Fibroblast of lung (primary cell): ENCODE measurements at regions not wholly inside any gene's neighbourhood (a gene's known extent, or its start where the extent isn't known, plus 50 kb on each side); places are given as distances from the start of the nearest gene placed in this dataset.

Source experiments
- DNase-seq, 2 donors: peaks; one replicate each; pipeline versions ENCODE4 v3.0.0 to v3.0.0-alpha.2; 2010; ENCODE audit warnings: low read depth in 2 of 2
- H2AFZ ChIP-seq: 2 replicates; pipeline ENCODE4 v1.5.1; 2012; ENCODE audit warnings: low read length, control low read depth, inconsistent platforms
- H3K27ac ChIP-seq: 2 replicates; pipeline ENCODE4 v1.5.1; 2011; ENCODE audit warnings: low read length, control low read depth; ENCODE audit not compliant: insufficient read depth
- H3K27me3 ChIP-seq: 2 replicates; pipeline ENCODE4 v1.5.1; 2011; ENCODE audit warnings: mild to moderate bottlenecking, low read length; ENCODE audit not compliant: control insufficient read depth, insufficient read depth
- H3K36me3 ChIP-seq: 2 replicates; pipeline ENCODE4 v1.5.1; 2011; ENCODE audit warnings: low read length; ENCODE audit not compliant: control insufficient read depth, insufficient read depth
- H3K4me1 ChIP-seq: 2 replicates; pipeline ENCODE4 v1.5.1; 2011; ENCODE audit warnings: low read length; ENCODE audit not compliant: control insufficient read depth, insufficient read depth; ENCODE audit errors: extremely low read depth
- H3K4me2 ChIP-seq: 2 replicates; pipeline ENCODE4 v1.5.1; 2011; ENCODE audit warnings: low read length, control low read depth; ENCODE audit not compliant: insufficient read depth; ENCODE audit errors: extremely low read depth
- H3K4me3 ChIP-seq, 4 experiments: fragments of 200-600 bp in 1 of 4; sonication (generic) in 1 of 4; replicated peaks in 1 of 4; 2 replicates each; pipeline ENCODE4 v1.5.1; 2011 to 2016; ENCODE audit warnings: low read length in 4 of 4, low read depth in 3 of 4, mild to moderate bottlenecking in 3 of 4, control low read depth in 2 of 4, inconsistent platforms in 1 of 4, mixed read lengths in 1 of 4; ENCODE audit not compliant: insufficient read depth in 1 of 4; ENCODE audit errors: control extremely low read depth in 1 of 4
- H3K79me2 ChIP-seq: 2 replicates; pipeline ENCODE4 v1.5.1; 2012; ENCODE audit warnings: mild to moderate bottlenecking, low read length, inconsistent platforms; ENCODE audit not compliant: control insufficient read depth, insufficient read depth
- H3K9ac ChIP-seq: 2 replicates; pipeline ENCODE4 v1.5.1; 2011; ENCODE audit warnings: mild to moderate bottlenecking, low read length, control low read depth; ENCODE audit not compliant: insufficient read depth
- H3K9me3 ChIP-seq: 2 replicates; pipeline ENCODE4 v1.5.1; 2012; ENCODE audit warnings: low read depth, low read length; ENCODE audit not compliant: control insufficient read depth, insufficient read depth
- H4K20me1 ChIP-seq: 2 replicates; pipeline ENCODE4 v1.5.1; 2011; ENCODE audit warnings: low read length; ENCODE audit not compliant: control insufficient read depth, insufficient read depth; ENCODE audit errors: extremely low read depth
- CTCF ChIP-seq, 2 donors: IDR thresholded peaks in 1 of 2; conservative IDR thresholded peaks in 1 of 2; 1 replicate in 1 of 2; 2 replicates in 1 of 2; pipeline ENCODE4 v1.5.1; 2011 to 2012; ENCODE audit warnings: low read length in 2 of 2, control low read depth in 1 of 2, inconsistent platforms in 1 of 2, low read depth in 1 of 2, mild to moderate bottlenecking in 1 of 2
- EZH2 ChIP-seq: IDR thresholded peaks from 2 replicates; pipeline ENCODE4 v1.5.1; 2012; ENCODE audit warnings: low read length, control low read depth, mild to moderate bottlenecking; ENCODE audit errors: missing control alignments

- H3K4me3 ChIP-seq, result no peak overlapping the region
- no peak overlapping the region for H3K27ac ChIP-seq
- no peaks in the 10 kb centered on the region for H4K20me1 ChIP-seq
- H3K36me3 ChIP-seq, result no peaks in the 10 kb centered on the region
- no peak for DNase-seq
- no peak overlapping the region for H3K4me2 ChIP-seq
- no peak overlapping the region for H2AFZ ChIP-seq
- TF ChIP-seq EZH2 (no peak), CTCF (conservative IDR thresholded peaks at IDR 0.05 in 1 of 2, IDR thresholded peaks at IDR 0.05 in 1 of 2; ENCODE audit: low read depth in 1 of 2, low read length in 2 of 2) (no peak)
- H3K4me1 ChIP-seq, result no peaks in the 10 kb centered on the region
- H3K79me2 ChIP-seq, result no peaks in the 10 kb centered on the region
- H3K27me3 ChIP-seq, result no peaks in the 10 kb centered on the region
- H3K9me3 ChIP-seq, result no peaks in the 10 kb centered on the region
- H3K9ac ChIP-seq, result no peak overlapping the region
Observed at GRCh38 chr22:48853627-48854240, 973.9 kb downstream of the BRD1 start.

GRCh38 chr22:48851933-48852549, 975.6 kb downstream of the BRD1 start:
- Histone ChIP-seq H4K20me1 (no peaks in the 10 kb centered on the region), H3K9me3 (no peaks in the 10 kb centered on the region), H2AFZ (no peak overlapping the region), H3K4me1 (no peaks in the 10 kb centered on the region), H3K79me2 (no peaks in the 10 kb centered on the region), H3K4me2 (no peak overlapping the region), H3K9ac (no peak overlapping the region), H3K36me3 (no peaks in the 10 kb centered on the region), H3K27me3 (no peaks in the 10 kb centered on the region), H3K27ac (no peak overlapping the region), H3K4me3 (no peak overlapping the region)
- no peak for TF ChIP-seq EZH2
- no peak for TF ChIP-seq CTCF (conservative IDR thresholded peaks at IDR 0.05 in 1 of 2, IDR thresholded peaks at IDR 0.05 in 1 of 2; ENCODE audit: low read depth in 1 of 2, low read length in 2 of 2)
- no peak for DNase-seq

- Histone ChIP-seq H3K79me2 (no peaks in the 10 kb centered on the region), H3K27me3 (no peaks in the 10 kb centered on the region), H3K9ac (no peak overlapping the region), H3K9me3 (no peaks in the 10 kb centered on the region), H3K4me3 (no peak overlapping the region), H3K36me3 (no peaks in the 10 kb centered on the region), H2AFZ (no peak overlapping the region), H3K4me1 (no peaks in the 10 kb centered on the region), H4K20me1 (no peaks in the 10 kb centered on the region), H3K27ac (no peak overlapping the region), H3K4me2 (no peak overlapping the region)
- TF ChIP-seq CTCF (conservative IDR thresholded peaks at IDR 0.05 in 1 of 2, IDR thresholded peaks at IDR 0.05 in 1 of 2; ENCODE audit: low read depth in 1 of 2, low read length in 2 of 2) (no peak), EZH2 (no peak)
- DNase-seq, result no peak
Observed at GRCh38 chr22:48850658-48851287, 976.9 kb downstream of the BRD1 start.
